HG03175 (cell line): ENCODE measurements at regions not wholly inside any gene's neighbourhood (a gene's known extent, or its start where the extent isn't known, plus 50 kb on each side); places are given as distances from the start of the nearest gene placed in this dataset.

ENCODE experiments used
- ATAC-seq: cut with Tn5 transposase; IDR thresholded peaks from one replicate; pipeline ENCODE4 v1.9.1; 2021; ENCODE audit warnings: mild to moderate bottlenecking, moderate library complexity; ENCODE audit not compliant: unreplicated experiment

- peak; percentile 94 for ATAC-seq
Measured at GRCh38 chr10:111338805-111339204, 262.0 kb downstream of the ADRA2A start.

GRCh38 chr10:111344804-111345203 lies 268.0 kb downstream of the ADRA2A start:
- ATAC-seq = no peak

DNA sequence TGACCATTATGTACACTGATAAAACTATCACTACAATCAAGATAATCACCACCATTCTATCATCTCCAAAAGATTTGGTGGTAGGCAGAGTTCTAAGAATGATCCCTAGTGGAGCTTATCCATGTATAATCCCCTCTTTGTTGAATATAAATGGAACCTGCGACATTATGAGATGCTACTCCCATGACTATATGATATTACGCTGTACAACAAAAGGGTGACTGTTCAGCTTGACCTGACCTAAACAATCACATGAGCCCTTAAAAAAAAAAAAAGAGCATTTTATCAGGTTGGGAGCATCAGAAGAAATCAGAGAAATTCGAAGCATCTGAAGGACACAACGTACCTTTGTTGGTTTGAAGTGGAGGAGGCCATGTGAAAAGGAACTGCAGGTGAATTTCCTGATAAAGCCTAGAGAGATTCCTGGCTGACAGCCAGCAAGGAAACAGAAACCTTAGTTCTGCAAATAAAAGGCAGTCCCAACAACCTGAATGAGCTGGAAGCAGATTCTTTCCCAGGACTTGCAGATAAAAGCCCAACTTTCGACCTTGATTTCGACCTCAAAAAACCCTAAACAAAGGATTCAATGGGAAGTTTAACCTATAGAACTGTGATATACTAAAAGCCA lies 270.7 kb downstream of the ADRA2A start:
- ATAC-seq = no peak

- ATAC-seq = no peak
Measured at GRCh38 chr10:111348076-111348475, 271.2 kb downstream of the ADRA2A start.

DNA sequence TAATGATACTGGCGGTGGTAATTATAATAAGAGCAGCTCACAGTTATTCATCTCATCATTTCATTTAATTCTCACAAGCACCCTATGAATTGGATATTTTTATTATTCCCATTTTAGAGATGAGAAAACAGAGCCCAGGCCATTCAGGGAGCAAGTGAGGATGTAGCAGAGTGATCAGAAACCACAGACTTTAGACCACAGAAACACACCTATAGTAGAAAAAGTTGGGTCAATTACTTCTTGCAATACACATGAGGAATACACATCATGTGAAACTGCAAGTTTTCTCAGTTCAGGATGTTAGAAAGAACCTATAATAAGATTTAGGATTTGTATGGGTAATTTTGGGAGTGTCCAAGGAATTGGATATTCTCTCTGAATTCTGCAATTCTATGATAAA lies 278.0 kb downstream of the ADRA2A start:
- no peak for ATAC-seq

DNA sequence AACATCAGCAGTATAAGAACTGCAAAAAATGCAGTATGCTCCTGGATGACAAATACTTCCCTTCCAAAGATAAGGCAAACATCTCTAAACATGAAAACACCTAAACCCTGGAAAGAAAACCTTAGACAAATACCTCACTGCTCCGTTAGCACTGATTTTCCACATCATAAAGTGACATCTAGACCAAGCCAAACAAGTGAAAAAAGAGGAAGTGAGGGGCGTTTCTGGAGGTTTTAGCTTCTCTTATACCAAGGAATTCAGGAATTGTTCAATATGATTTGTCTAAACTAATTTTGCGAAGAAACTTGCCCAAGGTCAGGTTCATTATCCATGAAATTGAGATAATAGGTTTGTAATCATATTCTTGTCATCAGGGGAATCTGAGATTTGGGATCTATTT lies 279.7 kb downstream of the ADRA2A start:
- ATAC-seq = no peak

DNA sequence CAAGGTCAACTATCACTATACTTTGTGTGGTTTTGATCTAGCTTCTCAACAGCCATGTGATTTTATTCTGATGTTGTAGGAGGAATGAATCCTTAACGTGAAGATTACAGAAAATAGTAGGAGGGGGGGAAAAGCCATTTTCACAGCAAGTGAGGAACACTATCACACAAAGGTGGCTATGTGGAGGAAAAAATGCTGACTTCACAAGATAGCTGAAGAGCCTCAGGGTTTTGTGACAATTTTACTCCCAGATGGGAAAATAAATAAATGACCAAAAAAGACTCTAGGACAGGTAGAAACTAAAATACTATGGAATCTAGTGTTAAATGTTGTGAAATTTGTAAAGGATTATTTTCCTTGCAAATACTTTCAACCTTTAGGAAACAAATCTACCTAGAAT lies 281.0 kb downstream of the ADRA2A start:
- ATAC-seq = no peak

GRCh38 chr10:111360260-111360925 lies 283.6 kb downstream of the ADRA2A start:
- peak; percentile 92 for ATAC-seq

DNA sequence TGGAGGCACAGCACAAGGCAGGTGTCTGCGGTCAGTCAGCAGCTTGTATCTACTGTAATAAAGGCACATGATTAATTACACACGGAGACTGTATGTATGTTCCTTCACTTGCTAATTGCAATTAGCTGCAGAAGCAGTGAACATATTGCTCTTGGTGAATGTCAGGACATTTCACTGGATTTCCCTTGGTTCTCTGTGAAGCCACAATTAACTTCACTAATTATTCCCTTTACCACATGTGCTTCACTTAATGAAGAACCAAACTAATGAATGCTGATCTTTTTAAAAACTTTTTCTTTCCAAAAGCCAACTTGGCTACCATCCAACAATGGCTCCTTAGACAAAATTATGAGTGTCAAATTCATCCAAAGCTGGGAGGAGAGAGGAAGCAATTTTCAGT lies 290.7 kb downstream of the ADRA2A start:
- no peak for ATAC-seq

DNA sequence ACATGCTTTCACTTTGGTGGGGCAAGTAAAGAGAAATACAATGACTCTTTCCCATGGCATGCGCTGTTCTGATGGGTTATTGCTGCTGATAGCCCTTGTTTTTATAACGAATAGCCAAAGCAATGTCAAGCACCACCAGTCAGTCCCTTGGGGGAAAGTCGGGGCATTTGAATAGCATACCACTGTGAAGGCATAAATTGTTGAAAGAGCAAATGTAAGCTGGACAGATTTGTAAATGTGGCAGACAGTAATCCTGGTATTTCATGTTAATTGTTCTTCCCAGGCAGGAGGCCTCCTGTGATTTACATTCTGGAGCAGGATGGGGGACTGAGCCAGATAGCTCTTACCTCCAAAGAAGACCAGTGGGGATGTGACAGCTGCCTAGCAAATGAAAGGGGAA lies 293.3 kb downstream of the ADRA2A start:
- no peak for ATAC-seq

DNA sequence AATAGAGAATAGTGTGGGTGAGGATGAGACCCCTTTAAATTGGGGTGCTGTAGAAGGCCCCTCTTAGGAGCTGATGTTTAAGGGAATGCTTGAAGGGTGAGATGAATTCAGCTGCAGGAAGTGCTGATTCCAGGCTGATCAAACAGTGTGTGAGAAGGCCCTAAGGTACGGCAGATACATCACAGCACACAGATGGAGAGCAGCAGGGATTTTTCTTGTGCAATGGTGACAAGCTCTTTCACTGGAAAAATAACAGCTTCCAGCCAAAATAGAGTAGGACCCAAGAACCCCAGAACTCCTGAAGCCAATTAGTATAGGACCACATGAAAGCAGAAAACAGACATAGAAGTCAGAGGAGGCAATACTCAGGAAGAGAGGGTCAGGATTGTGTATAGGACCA lies 296.9 kb downstream of the ADRA2A start:
- ATAC-seq = no peak

DNA sequence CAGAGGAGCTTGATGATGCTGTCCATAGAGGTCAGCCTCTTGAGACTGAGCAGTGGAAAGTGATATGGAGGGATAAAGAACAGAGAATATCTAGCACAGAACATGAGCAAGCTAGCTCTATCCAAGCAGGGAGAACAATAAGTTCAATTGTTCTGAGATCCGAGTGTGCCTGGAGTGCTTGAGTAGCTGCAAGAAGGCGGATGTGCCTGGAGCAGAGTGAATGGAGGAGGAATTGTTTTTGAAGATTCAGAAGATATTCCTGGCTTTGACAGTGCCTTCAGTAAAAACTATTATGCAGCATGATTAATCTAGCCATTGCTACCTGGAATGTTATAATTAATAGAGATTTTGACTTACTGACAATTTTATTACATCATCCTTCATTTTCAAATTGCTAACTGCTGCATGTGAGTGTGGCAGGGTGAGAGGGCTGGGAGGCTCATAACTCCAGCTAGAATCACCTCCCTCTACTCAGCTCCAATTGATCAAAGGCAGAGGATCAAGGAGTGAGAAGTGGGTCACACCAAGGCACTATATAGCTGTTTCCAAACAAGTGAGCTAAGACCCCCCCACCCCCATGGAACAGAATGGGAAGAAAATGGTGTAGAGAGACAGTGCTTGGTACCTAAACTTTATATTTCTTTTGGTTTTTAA lies 302.8 kb downstream of the ADRA2A start:
- no peak for ATAC-seq

DNA sequence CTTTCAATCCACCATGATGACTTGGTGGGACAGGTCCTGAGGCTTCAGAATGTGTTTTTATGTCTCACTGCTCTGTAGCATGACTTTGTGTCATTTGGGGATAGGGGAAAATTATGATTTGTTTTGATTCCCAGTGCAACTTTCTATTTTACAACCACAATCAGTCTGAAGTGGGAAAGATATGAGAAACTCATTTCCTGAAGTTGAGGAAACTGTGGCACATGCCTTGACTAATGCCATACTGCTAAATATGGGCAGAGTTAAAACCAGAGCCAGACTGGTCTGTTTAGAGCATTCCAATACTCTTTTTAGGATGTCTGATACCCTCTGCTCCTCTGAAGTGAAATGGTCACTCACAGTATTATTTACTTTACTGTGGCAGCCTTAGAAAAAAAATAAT lies 307.7 kb downstream of the ADRA2A start:
- ATAC-seq = no peak

DNA sequence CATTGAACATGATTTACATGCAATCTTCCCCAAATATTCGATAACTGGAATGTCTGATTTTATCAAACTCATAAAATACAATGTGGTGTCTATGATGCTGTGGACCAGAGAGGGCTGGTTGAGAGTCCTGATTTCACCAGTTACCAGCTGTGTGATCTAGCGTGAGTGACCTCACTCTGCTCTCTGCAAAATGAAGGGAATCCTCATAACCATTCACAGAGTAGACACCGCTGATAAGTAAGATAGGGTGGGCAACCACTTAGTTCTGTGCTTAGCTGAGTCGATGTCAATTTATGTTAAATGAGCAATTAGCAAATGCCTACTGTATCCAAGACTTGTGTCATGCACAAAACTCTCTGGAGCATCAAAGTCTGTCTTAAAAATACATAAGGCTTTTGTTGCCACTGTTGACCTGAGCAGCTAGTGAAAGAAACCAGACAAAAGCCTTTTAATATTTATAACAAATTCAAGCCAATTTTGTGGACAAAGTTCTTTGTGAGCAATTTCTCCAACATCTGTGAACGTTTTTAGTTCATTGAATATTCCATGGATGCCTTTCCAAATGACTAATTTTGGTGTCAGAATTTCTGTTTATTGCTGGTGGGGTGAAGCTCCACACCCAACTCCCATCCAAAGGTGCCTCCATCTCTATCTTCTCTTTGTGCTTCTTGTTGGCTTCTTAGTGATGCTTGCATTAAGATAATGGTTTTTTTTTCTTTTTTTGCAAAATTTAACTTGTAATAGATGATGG lies 314.2 kb downstream of the ADRA2A start:
- no peak for ATAC-seq

DNA sequence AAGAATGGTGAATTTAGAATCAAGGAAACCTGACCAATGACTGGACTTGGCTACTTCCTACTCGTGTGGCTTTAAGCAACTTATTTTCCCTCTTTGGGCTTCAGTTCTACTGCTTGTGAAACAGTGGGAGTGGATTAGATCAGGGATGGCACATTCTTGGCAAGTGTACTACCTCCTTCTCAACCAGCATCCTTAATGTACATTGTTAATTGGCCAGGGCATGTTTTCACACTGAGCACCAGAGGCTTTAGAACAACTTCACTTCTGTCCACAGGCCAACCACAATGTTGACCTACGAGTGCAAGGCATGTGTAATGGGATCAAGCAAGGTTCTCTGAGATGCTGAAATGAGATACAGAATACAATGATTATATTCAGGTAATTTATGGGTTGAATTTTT lies 315.3 kb downstream of the ADRA2A start:
- no peak for ATAC-seq

DNA sequence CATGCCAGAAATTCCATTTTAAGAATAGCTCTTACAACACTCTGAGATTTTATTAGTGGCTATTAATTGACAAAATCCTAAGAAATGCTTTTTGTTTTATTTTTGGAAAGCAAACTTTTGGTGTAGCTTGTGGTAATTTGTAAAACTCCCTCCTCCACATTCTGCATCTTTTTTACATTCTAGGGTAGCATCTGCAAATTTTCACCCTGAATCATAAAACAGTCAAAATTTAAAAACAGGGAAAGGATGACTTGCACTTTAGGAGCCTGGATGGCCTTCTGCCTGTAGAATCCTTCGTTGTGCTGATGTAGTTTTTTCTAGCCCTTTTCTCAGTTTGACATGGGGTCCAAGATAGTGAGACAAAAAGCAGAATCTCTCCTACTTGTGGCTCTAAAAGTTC lies 316.1 kb downstream of the ADRA2A start:
- ATAC-seq = no peak

- ATAC-seq = no peak
Measured at GRCh38 chr10:111410740-111411139, 333.9 kb downstream of the ADRA2A start.

- no peak for ATAC-seq
Measured at GRCh38 chr10:111425459-111425858, 348.6 kb downstream of the ADRA2A start.

- no peak for ATAC-seq
Measured at GRCh38 chr10:111429288-111430028, 352.6 kb downstream of the ADRA2A start.

DNA sequence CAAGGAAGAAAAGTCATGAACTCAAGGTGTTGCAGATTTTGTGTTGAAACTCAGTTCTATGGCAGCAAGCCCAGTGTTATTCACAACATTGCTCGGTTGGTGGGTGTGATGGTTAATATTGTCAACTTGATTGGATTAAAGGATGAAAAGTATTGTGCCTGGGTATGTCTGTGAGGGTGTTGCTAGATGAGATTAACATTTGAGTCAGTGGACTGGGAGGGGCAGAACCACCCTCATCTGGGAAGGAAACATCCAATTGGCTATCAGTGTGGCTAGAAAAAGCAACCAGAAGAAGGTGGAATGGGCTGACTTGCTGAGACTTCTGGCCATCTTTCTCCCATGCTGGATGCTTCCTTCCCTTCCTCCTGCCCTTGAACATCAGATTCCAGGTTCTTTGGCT lies 353.2 kb downstream of the ADRA2A start:
- ATAC-seq = no peak

DNA sequence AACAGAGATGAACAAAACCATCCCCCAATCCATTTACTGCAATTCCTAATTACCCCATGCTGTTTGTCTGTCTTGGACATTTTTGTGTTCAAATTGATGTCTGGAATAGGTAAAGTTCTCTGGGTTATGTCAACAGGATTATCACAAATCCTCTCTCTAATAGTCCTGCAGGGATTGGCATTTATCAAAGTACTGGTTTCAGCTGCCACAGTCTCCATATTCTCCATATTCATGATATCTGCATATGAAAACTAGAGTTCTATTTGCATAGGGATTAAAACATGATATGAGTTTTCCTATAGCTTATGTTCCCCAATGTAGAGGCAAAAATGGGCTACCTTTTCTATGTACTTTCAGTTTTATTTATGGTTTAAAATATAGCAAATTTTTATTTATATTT lies 355.8 kb downstream of the ADRA2A start:
- no peak for ATAC-seq
